OCI-LY7 (cell line): ENCODE measurements at regions not wholly inside any gene's neighbourhood (a gene's known extent, or its start where the extent isn't known, plus 50 kb on each side); places are given as distances from the start of the nearest gene placed in this dataset.

Source experiments
- BruUV-seq: library from RNA; stranded (reverse); fragments of 400-500 nt; replicated peaks from 2 replicates; lab custom pipeline; 2021; lab: Mats Ljungman, UMichigan
- CTCF ChIA-PET: fragments of 300-600 bp; sonication (Branson Sonifier 250); formaldehyde crosslinking; loops from one replicate; lab custom pipeline; 2022; ENCODE audit warnings: antibody characterized with exemption; ENCODE audit not compliant: unreplicated experiment; lab: Charles Lee
- POLR2A ChIA-PET: fragments of 300-600 bp; sonication (Branson Sonifier 250); formaldehyde crosslinking; loops from one replicate; lab custom pipeline; 2022; ENCODE audit warnings: antibody characterized with exemption; lab: Charles Lee
- DNase-seq: peaks from one replicate; pipeline ENCODE4 v3.0.0-alpha.2; 2015; ENCODE audit warnings: low spot score
- H2AFZ ChIP-seq: fragments of 200-600 bp; sonication (generic), shearing (Covaris generic); 2 replicates; pipeline ENCODE4 v1.6.1; 2014; ENCODE audit warnings: mild to moderate bottlenecking, antibody characterized with exemption, low read length, moderate library complexity
- H3K27ac ChIP-seq: fragments of 200-600 bp; sonication (generic); 2 replicates; pipeline ENCODE4 v1.5.1; 2014; ENCODE audit warnings: mixed run types, low read depth, mild to moderate bottlenecking, moderate library complexity, low read length, inconsistent platforms; ENCODE audit not compliant: poor library complexity, severe bottlenecking
- H3K36me3 ChIP-seq: fragments of 200-600 bp; sonication (generic); 2 replicates; pipeline ENCODE4 v1.6.1; 2014; ENCODE audit warnings: mild to moderate bottlenecking, antibody characterized with exemption, low read length, moderate library complexity, mixed read lengths; ENCODE audit not compliant: insufficient read depth
- H3K4me1 ChIP-seq: fragments of 200-600 bp; sonication (generic); 2 replicates; pipeline ENCODE4 v1.5.1; 2014; ENCODE audit warnings: mild to moderate bottlenecking, low read length; ENCODE audit not compliant: insufficient read depth, poor library complexity, severe bottlenecking
- H3K4me2 ChIP-seq: fragments of 200-600 bp; sonication (generic); 2 replicates; pipeline ENCODE4 v1.6.1; 2014; ENCODE audit warnings: mild to moderate bottlenecking, low read length
- H3K4me3 ChIP-seq: fragments of 200-600 bp; sonication (generic); 2 replicates; pipeline ENCODE4 v1.5.1; 2014; ENCODE audit warnings: mild to moderate bottlenecking, low read depth, low read length; ENCODE audit not compliant: poor library complexity, severe bottlenecking
- H3K79me2 ChIP-seq: fragments of 200-600 bp; sonication (generic); 2 replicates; pipeline ENCODE4 v1.6.1; 2016; ENCODE audit warnings: low read depth, mild to moderate bottlenecking, low read length, moderate library complexity, mixed read lengths; ENCODE audit not compliant: insufficient read depth
- H3K9me2 ChIP-seq: fragments of 200-600 bp; sonication (generic); 2 replicates; pipeline ENCODE4 v1.6.1; 2016; ENCODE audit warnings: mild to moderate bottlenecking, low read length, mixed read lengths; ENCODE audit not compliant: insufficient read depth
- H3K9me3 ChIP-seq: fragments of 200-600 bp; sonication (generic); 2 replicates; pipeline ENCODE4 v1.6.1; 2014; ENCODE audit warnings: mild to moderate bottlenecking, mixed run types, low read length, mixed read lengths
- H4K20me1 ChIP-seq: fragments of 200-600 bp; sonication (generic); 2 replicates; pipeline ENCODE4 v1.6.1; 2014; ENCODE audit warnings: mild to moderate bottlenecking, antibody characterized with exemption, low read length, moderate library complexity, mixed read lengths; ENCODE audit not compliant: insufficient read depth
- CTCF ChIP-seq: fragments of 200-600 bp; sonication (generic); conservative IDR thresholded peaks from 2 replicates; pipeline ENCODE4 v1.5.1; 2014; ENCODE audit warnings: mild to moderate bottlenecking, antibody characterized with exemption, low read length, moderate library complexity, mixed read lengths
- EZH2phosphoT487 ChIP-seq: fragments of 200-600 bp; sonication (generic); IDR thresholded peaks from 2 replicates; pipeline ENCODE4 v1.6.1; 2018; ENCODE audit warnings: low read depth, borderline replicate concordance, mild to moderate bottlenecking, mixed run types, antibody characterized with exemption, low read length, moderate library complexity, mixed read lengths
- intact Hi-C: fragments of 100-400 bp; cut with micrococcal nuclease; formaldehyde crosslinking; loops from one replicate; pipeline ENCODE4 v1.10.0; 2022; ENCODE audit not compliant: unreplicated experiment

- Histone ChIP-seq H3K9me2 (no peaks in the 10 kb centered on the region), H3K79me2 (no peaks in the 10 kb centered on the region), H3K9me3 (0 out of 2 replicates have a peak, but pooled peaks cover 7% of the 10 kb centered on the region), H2AFZ (no peak overlapping the region), H3K4me2 (no peak overlapping the region), H3K4me3 (no peak overlapping the region), H4K20me1 (no peaks in the 10 kb centered on the region), H3K27ac (no peak overlapping the region), H3K4me1 (no peaks in the 10 kb centered on the region), H3K36me3 (no peaks in the 10 kb centered on the region)
- ChIA-PET POLR2A (no interaction called here), CTCF (no interaction called here)
- intact Hi-C loops: no loop called here
- DNase-seq: no peak
- BruUV-seq: no TSS peak
- no peak for TF ChIP-seq CTCF
- TF ChIP-seq EZH2phosphoT487: no peak
Observed at GRCh38 chr3:194935632-194936470, 250.2 kb downstream of the FAM43A start.

GRCh38 chr3:194936659-194937058 lies 251.0 kb downstream of the FAM43A start:
- Histone ChIP-seq H2AFZ (no peak overlapping the region), H3K36me3 (no peaks in the 10 kb centered on the region), H3K27ac (no peak overlapping the region), H4K20me1 (no peaks in the 10 kb centered on the region), H3K4me1 (no peaks in the 10 kb centered on the region), H3K9me2 (no peaks in the 10 kb centered on the region), H3K4me3 (no peak overlapping the region), H3K4me2 (no peak overlapping the region), H3K79me2 (no peaks in the 10 kb centered on the region), H3K9me3 (0 out of 2 replicates have a peak, but pooled peaks cover 7% of the 10 kb centered on the region)
- TF ChIP-seq CTCF (no peak), EZH2phosphoT487 (no peak)
- no TSS peak for BruUV-seq
- ChIA-PET CTCF (no interaction called here), POLR2A (no interaction called here)
- DNase-seq: no peak
- intact Hi-C loops: no loop called here

GRCh38 chr3:194937144-194937543 lies 251.5 kb downstream of the FAM43A start:
- DNase-seq: no peak
- POLR2A ChIA-PET: no interaction called here
- Histone ChIP-seq H4K20me1 (no peaks in the 10 kb centered on the region), H3K4me3 (no peak overlapping the region), H3K79me2 (no peaks in the 10 kb centered on the region), H3K4me2 (no peak overlapping the region), H3K27ac (no peak overlapping the region), H3K4me1 (no peaks in the 10 kb centered on the region), H3K9me2 (no peaks in the 10 kb centered on the region), H3K36me3 (no peaks in the 10 kb centered on the region), H3K9me3 (0 out of 2 replicates have a peak, but pooled peaks cover 7% of the 10 kb centered on the region), H2AFZ (no peak overlapping the region)
- TF ChIP-seq CTCF (no peak), EZH2phosphoT487 (no peak)
- no TSS peak for BruUV-seq
- CTCF ChIA-PET: no interaction called here
- intact Hi-C loops: no loop called here
